ENCODE measurements at regions not wholly inside any gene's neighbourhood (a gene's known extent, or its start where the extent isn't known, plus 50 kb on each side); places are given as distances from the start of the nearest gene placed in this dataset.

- intact Hi-C loops (cut with micrococcal nuclease; ENCODE audit: unreplicated experiment), result no loop called here
- POLR2A ChIA-PET, result no interaction called here
- no TSS peak for BruUV-seq (replicated peaks)
- DNase-seq (ENCODE audit: low read depth, low spot score) (no peak), ATAC-seq (no peak)
- Histone ChIP-seq H3K4me1 (ENCODE audit: control insufficient read depth, insufficient read depth, low read length) (no peaks in the 10 kb centered on the region), H3K27ac (ENCODE audit: low read length) (no peak overlapping the region), H3K27me3 (ENCODE audit: control insufficient read depth, insufficient read depth, low read length) (no peaks in the 10 kb centered on the region), H3K36me3 (ENCODE audit: control insufficient read depth, insufficient read depth, low read length) (no peaks in the 10 kb centered on the region), H3K4me3 (ENCODE audit: low read depth in 2 of 2, low read length in 2 of 2) (no peak overlapping the region), H3K9me3 (ENCODE audit: control insufficient read depth, insufficient read depth, low read depth, low read length) (no peaks in the 10 kb centered on the region)
- TF ChIP-seq, protein P1, sequence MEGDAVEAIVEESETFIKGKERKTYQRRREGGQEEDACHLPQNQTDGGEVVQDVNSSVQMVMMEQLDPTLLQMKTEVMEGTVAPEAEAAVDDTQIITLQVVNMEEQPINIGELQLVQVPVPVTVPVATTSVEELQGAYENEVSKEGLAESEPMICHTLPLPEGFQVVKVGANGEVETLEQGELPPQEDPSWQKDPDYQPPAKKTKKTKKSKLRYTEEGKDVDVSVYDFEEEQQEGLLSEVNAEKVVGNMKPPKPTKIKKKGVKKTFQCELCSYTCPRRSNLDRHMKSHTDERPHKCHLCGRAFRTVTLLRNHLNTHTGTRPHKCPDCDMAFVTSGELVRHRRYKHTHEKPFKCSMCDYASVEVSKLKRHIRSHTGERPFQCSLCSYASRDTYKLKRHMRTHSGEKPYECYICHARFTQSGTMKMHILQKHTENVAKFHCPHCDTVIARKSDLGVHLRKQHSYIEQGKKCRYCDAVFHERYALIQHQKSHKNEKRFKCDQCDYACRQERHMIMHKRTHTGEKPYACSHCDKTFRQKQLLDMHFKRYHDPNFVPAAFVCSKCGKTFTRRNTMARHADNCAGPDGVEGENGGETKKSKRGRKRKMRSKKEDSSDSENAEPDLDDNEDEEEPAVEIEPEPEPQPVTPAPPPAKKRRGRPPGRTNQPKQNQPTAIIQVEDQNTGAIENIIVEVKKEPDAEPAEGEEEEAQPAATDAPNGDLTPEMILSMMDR (IDR thresholded peaks at IDR 0.05), result no peak
- no peak for TF ChIP-seq POLR2AphosphoS5 (IDR thresholded peaks at IDR 0.05; ENCODE audit: low read depth, low read length)
- TF ChIP-seq, protein P2, sequence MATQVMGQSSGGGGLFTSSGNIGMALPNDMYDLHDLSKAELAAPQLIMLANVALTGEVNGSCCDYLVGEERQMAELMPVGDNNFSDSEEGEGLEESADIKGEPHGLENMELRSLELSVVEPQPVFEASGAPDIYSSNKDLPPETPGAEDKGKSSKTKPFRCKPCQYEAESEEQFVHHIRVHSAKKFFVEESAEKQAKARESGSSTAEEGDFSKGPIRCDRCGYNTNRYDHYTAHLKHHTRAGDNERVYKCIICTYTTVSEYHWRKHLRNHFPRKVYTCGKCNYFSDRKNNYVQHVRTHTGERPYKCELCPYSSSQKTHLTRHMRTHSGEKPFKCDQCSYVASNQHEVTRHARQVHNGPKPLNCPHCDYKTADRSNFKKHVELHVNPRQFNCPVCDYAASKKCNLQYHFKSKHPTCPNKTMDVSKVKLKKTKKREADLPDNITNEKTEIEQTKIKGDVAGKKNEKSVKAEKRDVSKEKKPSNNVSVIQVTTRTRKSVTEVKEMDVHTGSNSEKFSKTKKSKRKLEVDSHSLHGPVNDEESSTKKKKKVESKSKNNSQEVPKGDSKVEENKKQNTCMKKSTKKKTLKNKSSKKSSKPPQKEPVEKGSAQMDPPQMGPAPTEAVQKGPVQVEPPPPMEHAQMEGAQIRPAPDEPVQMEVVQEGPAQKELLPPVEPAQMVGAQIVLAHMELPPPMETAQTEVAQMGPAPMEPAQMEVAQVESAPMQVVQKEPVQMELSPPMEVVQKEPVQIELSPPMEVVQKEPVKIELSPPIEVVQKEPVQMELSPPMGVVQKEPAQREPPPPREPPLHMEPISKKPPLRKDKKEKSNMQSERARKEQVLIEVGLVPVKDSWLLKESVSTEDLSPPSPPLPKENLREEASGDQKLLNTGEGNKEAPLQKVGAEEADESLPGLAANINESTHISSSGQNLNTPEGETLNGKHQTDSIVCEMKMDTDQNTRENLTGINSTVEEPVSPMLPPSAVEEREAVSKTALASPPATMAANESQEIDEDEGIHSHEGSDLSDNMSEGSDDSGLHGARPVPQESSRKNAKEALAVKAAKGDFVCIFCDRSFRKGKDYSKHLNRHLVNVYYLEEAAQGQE (IDR thresholded peaks at IDR 0.05; ENCODE audit: insufficient read depth in 1 of 2, low read depth in 2 of 2, low read length in 1 of 2), result no peak
- TF ChIP-seq SIN3A (IDR thresholded peaks at IDR 0.05; ENCODE audit: borderline replicate concordance, insufficient read depth, low read depth, low read length), result no peak
- TF ChIP-seq TCF7L2 (IDR thresholded peaks at IDR 0.05; ENCODE audit: low read depth, low read length), result no peak
- CTCF ChIA-PET, result no interaction called here
- in situ Hi-C loops (cut with HindIII; ENCODE audit: low pct_unique_long_range_greater_than_20kb, low sequenced_read_pairs), result no loop called here
Observed at GRCh38 chr9:38250279-38251035, 142.0 kb upstream of the ALDH1B1 start.

GRCh38 chr9:38249587-38250210 lies 142.8 kb upstream of the ALDH1B1 start:
- ATAC-seq (no peak), DNase-seq (ENCODE audit: low read depth, low spot score) (no peak)
- H3K36me3 ChIP-seq (ENCODE audit: control insufficient read depth, insufficient read depth, low read length), result no peaks in the 10 kb centered on the region
- H3K4me1 ChIP-seq (ENCODE audit: control insufficient read depth, insufficient read depth, low read length), result no peaks in the 10 kb centered on the region
- no peak overlapping the region for H3K27ac ChIP-seq (ENCODE audit: low read length)
- H3K27me3 ChIP-seq (ENCODE audit: control insufficient read depth, insufficient read depth, low read length), result no peaks in the 10 kb centered on the region
- in situ Hi-C loops (cut with HindIII; ENCODE audit: low pct_unique_long_range_greater_than_20kb, low sequenced_read_pairs), result no loop called here
- H3K9me3 ChIP-seq (ENCODE audit: control insufficient read depth, insufficient read depth, low read depth, low read length), result no peaks in the 10 kb centered on the region
- BruUV-seq (replicated peaks), result no TSS peak
- ChIA-PET CTCF (interaction anchor here (0.6 kb wide), 1 partner anchor 506 kb away, joined by 5 read pairs; no protein-coding TSS in a partner anchor), POLR2A (interaction anchor here (0.5 kb wide), 1 partner anchor 450 kb away, joined by 11 read pairs; no protein-coding TSS in a partner anchor)
- intact Hi-C loops (cut with micrococcal nuclease; ENCODE audit: unreplicated experiment), result no loop called here
- H3K4me3 ChIP-seq (ENCODE audit: low read depth in 2 of 2, low read length in 2 of 2), result no peak overlapping the region
- no peak for TF ChIP-seq SIN3A (IDR thresholded peaks at IDR 0.05; ENCODE audit: borderline replicate concordance, insufficient read depth, low read depth, low read length)
- no peak for TF ChIP-seq POLR2AphosphoS5 (IDR thresholded peaks at IDR 0.05; ENCODE audit: low read depth, low read length)
- TF ChIP-seq, protein P1 (IDR thresholded peaks at IDR 0.05), result no peak
- TF ChIP-seq TCF7L2 (IDR thresholded peaks at IDR 0.05; ENCODE audit: low read depth, low read length), result no peak
- TF ChIP-seq, protein P2 (IDR thresholded peaks at IDR 0.05; ENCODE audit: insufficient read depth in 1 of 2, low read depth in 2 of 2, low read length in 1 of 2), result no peak
